Omental fat pad (tissue), 3 donors: ENCODE measurements at regions not wholly inside any gene's neighbourhood (a gene's known extent, or its start where the extent isn't known, plus 50 kb on each side); places are given as distances from the start of the nearest gene placed in this dataset.
"Not testable (repeated sequence)": the region's sequence is repeated elsewhere in the genome, so short reads cannot be mapped to it uniquely, and the experiment has no call there.

ENCODE experiments used
- ATAC-seq: fragments of 150-250 bp; one replicate; pipeline ENCODE4 v1.9.1; 2016; ENCODE audit warnings: mild to moderate bottlenecking, moderate library complexity; ENCODE audit not compliant: low FRiP score
- DNase-seq: peaks from one replicate; pipeline ENCODE4 v3.0.0-alpha.2; 2019; ENCODE audit warnings: low spot score
- TF ChIP-seq, protein P1 (sequence below), 3 donors: fragments of 450-650 bp; IDR thresholded peaks; one replicate each; pipeline ENCODE4 v1.5.1; 2016 to 2017; ENCODE audit warnings: antibody characterized with exemption in 3 of 3, mild to moderate bottlenecking in 3 of 3, moderate library complexity in 2 of 3

- TF ChIP-seq, protein P1, sequence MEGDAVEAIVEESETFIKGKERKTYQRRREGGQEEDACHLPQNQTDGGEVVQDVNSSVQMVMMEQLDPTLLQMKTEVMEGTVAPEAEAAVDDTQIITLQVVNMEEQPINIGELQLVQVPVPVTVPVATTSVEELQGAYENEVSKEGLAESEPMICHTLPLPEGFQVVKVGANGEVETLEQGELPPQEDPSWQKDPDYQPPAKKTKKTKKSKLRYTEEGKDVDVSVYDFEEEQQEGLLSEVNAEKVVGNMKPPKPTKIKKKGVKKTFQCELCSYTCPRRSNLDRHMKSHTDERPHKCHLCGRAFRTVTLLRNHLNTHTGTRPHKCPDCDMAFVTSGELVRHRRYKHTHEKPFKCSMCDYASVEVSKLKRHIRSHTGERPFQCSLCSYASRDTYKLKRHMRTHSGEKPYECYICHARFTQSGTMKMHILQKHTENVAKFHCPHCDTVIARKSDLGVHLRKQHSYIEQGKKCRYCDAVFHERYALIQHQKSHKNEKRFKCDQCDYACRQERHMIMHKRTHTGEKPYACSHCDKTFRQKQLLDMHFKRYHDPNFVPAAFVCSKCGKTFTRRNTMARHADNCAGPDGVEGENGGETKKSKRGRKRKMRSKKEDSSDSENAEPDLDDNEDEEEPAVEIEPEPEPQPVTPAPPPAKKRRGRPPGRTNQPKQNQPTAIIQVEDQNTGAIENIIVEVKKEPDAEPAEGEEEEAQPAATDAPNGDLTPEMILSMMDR (IDR thresholded peaks at IDR 0.05): no peak
- no peak for ATAC-seq
- no peak for DNase-seq
These were observed 61.2 kb upstream of the AGR3 start for GRCh38 chr7:16942929-16943509.

GRCh38 chr7:16944936-16945335 lies 63.2 kb upstream of the AGR3 start:
- ATAC-seq (no peak), DNase-seq (no peak)
- TF ChIP-seq, protein P1 (IDR thresholded peaks at IDR 0.05): no peak

- no peak for ATAC-seq
- TF ChIP-seq, protein P1 (IDR thresholded peaks at IDR 0.05): no peak
- DNase-seq: no peak
These were observed 63.6 kb upstream of the AGR3 start for GRCh38 chr7:16945372-16945771.

GRCh38 chr7:16948110-16948509 lies 66.3 kb upstream of the AGR3 start:
- not testable (repeated sequence) for DNase-seq

DNA sequence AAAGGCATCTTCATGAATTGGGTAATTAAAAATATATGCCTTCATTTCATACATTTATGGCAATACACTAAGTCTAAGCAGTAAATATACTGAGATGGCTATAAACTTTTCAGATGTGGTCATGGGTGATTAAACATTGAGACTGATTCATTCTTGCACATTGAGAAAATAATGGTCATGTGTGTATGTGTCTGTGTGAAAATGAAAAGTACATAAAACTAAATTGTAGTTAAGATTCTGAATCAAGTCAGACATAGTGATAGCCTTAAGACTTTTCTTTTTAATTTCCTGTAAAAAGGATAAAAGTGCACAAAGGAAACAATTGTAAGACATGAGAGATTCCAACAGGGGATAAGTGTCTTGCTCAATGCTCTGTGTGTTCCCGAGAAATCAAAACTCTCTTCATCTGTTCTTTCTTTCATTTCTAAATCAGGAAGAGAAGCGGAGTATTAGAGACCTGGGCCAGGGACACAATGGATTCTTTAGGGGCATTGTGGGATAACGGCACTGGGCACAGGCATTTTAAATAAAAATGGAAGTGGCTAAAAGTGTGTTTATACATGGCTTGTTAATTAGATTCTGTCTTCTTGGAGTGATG lies 69.8 kb upstream of the AGR3 start:
- TF ChIP-seq, protein P1 (IDR thresholded peaks at IDR 0.05): no peak
- DNase-seq (no peak), ATAC-seq (no peak)

More at GRCh38 chr7:16948110-16948509, 66.3 kb upstream of the AGR3 start:
- not testable (repeated sequence) for ATAC-seq

DNA sequence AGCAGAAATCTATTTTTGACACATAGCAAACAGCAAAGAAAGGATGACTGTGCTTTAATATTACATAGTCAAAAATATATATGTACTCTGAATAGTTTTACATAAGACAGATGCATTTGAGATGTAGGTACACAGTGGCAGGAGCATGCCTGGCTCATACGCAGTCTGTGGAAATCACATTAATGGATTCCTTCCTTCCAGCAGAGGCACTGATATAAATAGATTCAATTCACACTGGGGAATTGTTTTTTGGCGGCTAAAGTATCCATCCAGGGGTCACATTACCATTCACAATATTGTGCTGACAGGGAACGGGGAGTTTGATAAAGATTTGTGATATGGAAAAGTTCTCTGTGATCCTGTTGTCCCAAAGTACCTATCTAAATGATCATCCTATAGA lies 72.5 kb upstream of the AGR3 start:
- ATAC-seq: no peak
- no peak for DNase-seq
- TF ChIP-seq, protein P1 (IDR thresholded peaks at IDR 0.05): no peak

DNA sequence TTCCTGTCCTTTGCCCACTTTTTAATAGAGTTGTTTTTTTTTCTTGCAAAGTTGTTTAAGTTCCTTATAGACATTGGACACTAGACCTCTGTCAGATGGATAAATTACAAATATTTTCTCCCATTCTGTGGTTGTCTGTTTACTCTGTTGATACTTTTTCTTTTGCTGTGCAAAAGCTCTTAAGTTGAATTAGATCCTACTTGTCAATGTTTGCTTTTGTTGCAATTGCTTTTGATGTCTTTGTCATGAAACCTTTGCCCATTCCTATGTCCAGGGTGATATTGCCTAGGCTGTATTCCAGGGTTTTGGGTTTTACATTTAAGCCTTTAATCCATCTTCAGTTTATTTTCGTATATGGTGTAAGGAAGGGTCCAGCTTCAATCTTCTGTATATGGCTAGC lies 76.9 kb upstream of the AGR3 start:
- ATAC-seq: no peak
- DNase-seq: no peak
- TF ChIP-seq, protein P1 (IDR thresholded peaks at IDR 0.05): no peak
